ENCODE measurements at regions not wholly inside any gene's neighbourhood (a gene's known extent, or its start where the extent isn't known, plus 50 kb on each side); places are given as distances from the start of the nearest gene placed in this dataset.
"Not testable (repeated sequence)": the region's sequence is repeated elsewhere in the genome, so short reads cannot be mapped to it uniquely, and the experiment has no call there.

DNA sequence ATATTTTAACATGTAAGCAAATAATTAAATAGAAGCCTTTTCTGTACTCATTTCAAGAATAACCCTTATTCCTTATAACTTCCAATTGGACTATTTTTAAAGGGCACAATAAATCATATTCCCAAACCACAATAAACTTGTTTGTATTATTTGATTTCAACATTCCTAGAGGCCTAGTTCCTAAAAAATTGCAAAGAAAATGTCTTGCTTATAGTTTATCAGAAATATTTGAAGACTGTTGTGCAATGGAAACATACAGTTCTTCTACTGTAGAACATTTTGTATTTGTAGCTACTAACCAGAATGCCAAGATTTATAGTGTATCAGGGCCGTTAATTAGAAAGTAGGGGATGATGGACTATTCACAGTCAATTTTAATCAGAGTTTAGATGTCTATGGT, 1037.0 kb upstream of the CDH18 start:
- TF ChIP-seq, protein P1, sequence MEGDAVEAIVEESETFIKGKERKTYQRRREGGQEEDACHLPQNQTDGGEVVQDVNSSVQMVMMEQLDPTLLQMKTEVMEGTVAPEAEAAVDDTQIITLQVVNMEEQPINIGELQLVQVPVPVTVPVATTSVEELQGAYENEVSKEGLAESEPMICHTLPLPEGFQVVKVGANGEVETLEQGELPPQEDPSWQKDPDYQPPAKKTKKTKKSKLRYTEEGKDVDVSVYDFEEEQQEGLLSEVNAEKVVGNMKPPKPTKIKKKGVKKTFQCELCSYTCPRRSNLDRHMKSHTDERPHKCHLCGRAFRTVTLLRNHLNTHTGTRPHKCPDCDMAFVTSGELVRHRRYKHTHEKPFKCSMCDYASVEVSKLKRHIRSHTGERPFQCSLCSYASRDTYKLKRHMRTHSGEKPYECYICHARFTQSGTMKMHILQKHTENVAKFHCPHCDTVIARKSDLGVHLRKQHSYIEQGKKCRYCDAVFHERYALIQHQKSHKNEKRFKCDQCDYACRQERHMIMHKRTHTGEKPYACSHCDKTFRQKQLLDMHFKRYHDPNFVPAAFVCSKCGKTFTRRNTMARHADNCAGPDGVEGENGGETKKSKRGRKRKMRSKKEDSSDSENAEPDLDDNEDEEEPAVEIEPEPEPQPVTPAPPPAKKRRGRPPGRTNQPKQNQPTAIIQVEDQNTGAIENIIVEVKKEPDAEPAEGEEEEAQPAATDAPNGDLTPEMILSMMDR (IDR thresholded peaks at IDR 0.05) = no peak
- H3K27ac Mint-ChIP-seq = no peak overlapping the region
- no peak for ATAC-seq (ENCODE audit: poor library complexity)
- H3K4me1 Mint-ChIP-seq (ENCODE audit: low read depth) = no peaks in the 10 kb centered on the region
- Histone ChIP-seq H3K27me3 (ENCODE audit: control insufficient read depth in 1 of 2, insufficient read depth in 2 of 2, low read length in 2 of 2) (no peaks in the 10 kb centered on the region), H3K4me1 (ENCODE audit: insufficient read depth, low read length) (no peaks in the 10 kb centered on the region), H3K27ac (ENCODE audit: low read depth in 1 of 2, low read length in 2 of 2) (no peak overlapping the region), H3K9me3 (ENCODE audit: control insufficient read depth in 1 of 2, insufficient read depth in 1 of 2, low read length in 2 of 2) (peaks cover 0 to 11% of the 10 kb centered on the region in 2 experiments), H3K36me3 (ENCODE audit: insufficient read depth, low read length) (no peaks in the 10 kb centered on the region), H3K4me3 (ENCODE audit: low read length) (no peak overlapping the region)
- intact Hi-C loops (cut with DNase I, micrococcal nuclease) = no loop called here
- H3K27me3 Mint-ChIP-seq = no peaks in the 10 kb centered on the region
- no peak overlapping the region for H3K4me3 Mint-ChIP-seq
- peaks cover 12% of the 10 kb centered on the region for H3K9me3 Mint-ChIP-seq
- DNase-seq = no peak
- CTCF ChIA-PET = no interaction called here
- no peaks in the 10 kb centered on the region for H3K36me3 Mint-ChIP-seq (ENCODE audit: low read depth)
- POLR2A ChIA-PET = no interaction called here

DNA sequence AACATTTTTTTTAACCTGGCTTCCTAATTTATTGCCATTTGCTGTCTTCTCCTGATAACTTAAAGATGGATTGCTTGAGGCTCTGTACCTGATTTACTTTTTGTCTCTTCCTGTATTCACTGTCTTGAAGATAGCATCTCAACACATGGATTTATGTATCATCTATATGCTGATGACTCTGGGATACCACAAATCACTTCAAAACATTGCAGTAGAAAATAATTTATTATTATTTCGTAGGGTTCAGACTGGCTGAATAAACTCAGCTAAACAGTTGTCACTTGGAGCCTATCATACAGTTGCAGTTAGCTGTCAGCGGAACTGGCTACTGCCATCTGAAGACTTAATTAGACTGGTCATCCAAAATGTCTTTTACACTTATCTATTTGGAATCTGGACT, 1025.2 kb upstream of the CDH18 start:
- Histone ChIP-seq H3K36me3 (ENCODE audit: insufficient read depth, low read length) (no peaks in the 10 kb centered on the region), H3K27ac (ENCODE audit: low read depth in 1 of 2, low read length in 2 of 2) (no peak overlapping the region), H3K4me1 (ENCODE audit: insufficient read depth, low read length) (no peaks in the 10 kb centered on the region), H3K27me3 (ENCODE audit: control insufficient read depth in 1 of 2, insufficient read depth in 2 of 2, low read length in 2 of 2) (no peaks in the 10 kb centered on the region), H3K4me3 (ENCODE audit: low read length) (no peak overlapping the region), H3K9me3 (ENCODE audit: control insufficient read depth in 1 of 2, insufficient read depth in 1 of 2, low read length in 2 of 2) (peaks cover 0 to 5% of the 10 kb centered on the region in 2 experiments)
- Mint-ChIP-seq H3K27me3 (no peaks in the 10 kb centered on the region), H3K4me1 (ENCODE audit: low read depth) (no peaks in the 10 kb centered on the region), H3K9me3 (peaks cover 23% of the 10 kb centered on the region), H3K27ac (no peak overlapping the region), H3K36me3 (ENCODE audit: low read depth) (no peaks in the 10 kb centered on the region), H3K4me3 (no peak overlapping the region)
- ChIA-PET POLR2A (no interaction called here), CTCF (no interaction called here)
- TF ChIP-seq, protein P1 (IDR thresholded peaks at IDR 0.05) = no peak
- no peak for DNase-seq
- intact Hi-C loops (cut with DNase I, micrococcal nuclease) = no loop called here
- ATAC-seq (ENCODE audit: poor library complexity) = no peak

DNA sequence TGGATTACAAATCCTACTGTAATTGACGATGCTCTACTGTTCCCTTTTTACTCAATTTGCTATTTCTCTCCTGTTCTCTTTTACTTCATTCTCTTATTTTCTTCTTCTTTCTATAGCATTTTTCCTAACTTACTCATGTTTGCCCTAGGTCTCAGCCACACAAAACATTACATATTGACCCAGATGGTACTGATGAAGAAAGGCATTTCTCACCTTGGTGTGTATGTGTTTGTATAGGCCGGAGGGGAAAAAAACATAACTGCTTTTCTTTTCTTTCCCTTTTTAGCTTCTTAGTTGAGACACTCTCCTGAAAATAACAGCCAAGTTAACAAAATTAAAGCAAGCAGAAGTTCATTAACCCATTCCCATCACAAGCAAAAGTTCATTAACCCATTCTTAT, 1019.8 kb upstream of the CDH18 start:
- intact Hi-C loops (cut with DNase I, micrococcal nuclease) = no loop called here
- Histone ChIP-seq H3K27ac (ENCODE audit: low read depth in 1 of 2, low read length in 2 of 2) (no peak overlapping the region), H3K4me3 (ENCODE audit: low read length) (no peak overlapping the region), H3K27me3 (ENCODE audit: control insufficient read depth in 1 of 2, insufficient read depth in 2 of 2, low read length in 2 of 2) (no peaks in the 10 kb centered on the region), H3K36me3 (ENCODE audit: insufficient read depth, low read length) (no peaks in the 10 kb centered on the region), H3K4me1 (ENCODE audit: insufficient read depth, low read length) (no peaks in the 10 kb centered on the region), H3K9me3 (ENCODE audit: control insufficient read depth in 1 of 2, insufficient read depth in 1 of 2, low read length in 2 of 2) (no peaks in the 10 kb centered on the region)
- ATAC-seq (ENCODE audit: poor library complexity) (no peak), DNase-seq (no peak)
- H3K4me1 Mint-ChIP-seq (ENCODE audit: low read depth) = no peaks in the 10 kb centered on the region
- TF ChIP-seq, protein P1 (IDR thresholded peaks at IDR 0.05) = no peak
- CTCF ChIA-PET = no interaction called here
- H3K36me3 Mint-ChIP-seq (ENCODE audit: low read depth) = no peaks in the 10 kb centered on the region
- no peak overlapping the region for H3K27ac Mint-ChIP-seq
- POLR2A ChIA-PET = no interaction called here
- peaks cover 16% of the 10 kb centered on the region for H3K9me3 Mint-ChIP-seq
- H3K4me3 Mint-ChIP-seq = no peak overlapping the region
- H3K27me3 Mint-ChIP-seq = no peaks in the 10 kb centered on the region

DNA sequence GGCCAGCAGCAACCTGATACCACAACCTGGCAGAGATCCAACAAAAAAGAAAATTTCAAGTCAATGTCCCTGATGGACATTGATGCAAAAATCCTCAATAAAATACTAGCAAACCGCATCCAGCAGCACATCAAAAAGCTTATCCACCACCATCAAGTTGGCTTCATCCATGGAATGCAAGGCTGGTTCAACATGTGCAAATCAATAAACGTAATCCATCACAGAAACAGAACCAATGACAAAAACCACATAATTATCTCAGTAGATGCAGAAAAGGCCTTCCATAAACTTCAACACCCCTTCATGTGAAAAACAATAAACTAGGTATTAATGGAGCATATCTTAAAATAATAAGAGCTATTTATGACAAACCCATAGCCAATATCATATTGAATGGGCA, 1000.9 kb upstream of the CDH18 start:
- H3K27ac Mint-ChIP-seq; H3K4me3 ChIP-seq (ENCODE audit: low read length); CTCF ChIA-PET; DNase-seq; H3K27me3 ChIP-seq (ENCODE audit: control insufficient read depth in 1 of 2, insufficient read depth in 2 of 2, low read length in 2 of 2); H3K4me1 Mint-ChIP-seq (ENCODE audit: low read depth); H3K4me3 Mint-ChIP-seq; H3K4me1 ChIP-seq (ENCODE audit: insufficient read depth, low read length); POLR2A ChIA-PET; H3K36me3 ChIP-seq (ENCODE audit: insufficient read depth, low read length); H3K9me3 ChIP-seq (ENCODE audit: control insufficient read depth in 1 of 2, insufficient read depth in 1 of 2, low read length in 2 of 2); intact Hi-C loops (cut with DNase I, micrococcal nuclease); ATAC-seq (ENCODE audit: poor library complexity); H3K27me3 Mint-ChIP-seq; H3K36me3 Mint-ChIP-seq (ENCODE audit: low read depth); H3K27ac ChIP-seq (ENCODE audit: low read depth in 1 of 2, low read length in 2 of 2): not testable (repeated sequence)
- H3K9me3 Mint-ChIP-seq = peaks cover 23% of the 10 kb centered on the region
